K562 (cell line): ENCODE measurements at regions not wholly inside any gene's neighbourhood (a gene's known extent, or its start where the extent isn't known, plus 50 kb on each side); places are given as distances from the start of the nearest gene placed in this dataset.

Source experiments
- CCAR2 ChIP-seq: fragments of 200-400 bp; formaldehyde crosslinking; IDR thresholded peaks from 2 replicates; pipeline ENCODE4 v1.6.1; 2017; ENCODE audit warnings: mild to moderate bottlenecking, low read depth, low read length
- CTCF ChIP-seq, 3 experiments: IDR thresholded peaks in 2 of 3; conservative IDR thresholded peaks in 1 of 3; 2 replicates each; pipeline ENCODE4 v1.5.1; 2011 to 2012; ENCODE audit warnings: low read length in 3 of 3, mild to moderate bottlenecking in 3 of 3, control low read depth in 2 of 3, improper control_type of control experiment in 1 of 3, inconsistent platforms in 1 of 3, low read depth in 1 of 3, mixed read lengths in 1 of 3, moderate library complexity in 1 of 3; ENCODE audit not compliant: insufficient read depth in 2 of 3
- POLR2AphosphoS5 ChIP-seq: IDR thresholded peaks from 2 replicates; pipeline ENCODE4 v1.6.1; 2011; ENCODE audit warnings: mild to moderate bottlenecking, low read depth, low read length, moderate library complexity; ENCODE audit not compliant: control insufficient read depth, insufficient read depth

GRCh38 chr3:18245721-18246120 is 179.4 kb downstream of the SATB1 start:
- TF ChIP-seq CTCF (IDR thresholded peaks at IDR 0.05 in 2 of 3, conservative IDR thresholded peaks at IDR 0.05 in 1 of 3; ENCODE audit: insufficient read depth in 2 of 3, low read depth in 1 of 3, low read length in 3 of 3) (no peak), CCAR2 (no peak), POLR2AphosphoS5 (no peak)
